Tibial artery (tissue), 4 donors: ENCODE measurements at regions not wholly inside any gene's neighbourhood (a gene's known extent, or its start where the extent isn't known, plus 50 kb on each side); places are given as distances from the start of the nearest gene placed in this dataset.

ENCODE experiments used
- DNase-seq, 2 donors: peaks; one replicate each; pipeline ENCODE4 v3.0.0-alpha.2; 2019
- H3K27ac ChIP-seq, 2 donors: fragments of 200-600 bp; sonication (generic) in 1 of 2; 1 replicate in 1 of 2; 2 replicates in 1 of 2; pipeline ENCODE4 v1.5.1; 2018 to 2019; ENCODE audit warnings: mild to moderate bottlenecking in 1 of 2
- H3K27me3 ChIP-seq, 2 donors: fragments of 200-600 bp; sonication (generic) in 1 of 2; one replicate each; pipeline versions ENCODE4 v1.5.1 to v1.6.0; 2016 to 2019
- H3K36me3 ChIP-seq, 3 donors: fragments of 200-600 bp; sonication (generic) in 2 of 3; one replicate each; pipeline ENCODE4 v1.5.1; 2016 to 2019; ENCODE audit warnings: mild to moderate bottlenecking in 2 of 3
- H3K4me1 ChIP-seq, 4 donors: fragments of 200-600 bp; sonication (generic) in 2 of 4; 1 replicate in 3 of 4; 2 replicates in 1 of 4; pipeline ENCODE4 v1.5.1; 2016 to 2019
- H3K4me3 ChIP-seq, 2 donors: fragments of 200-600 bp; sonication (generic) in 1 of 2; 1 replicate in 1 of 2; 2 replicates in 1 of 2; pipeline ENCODE4 v1.5.1; 2018 to 2019; ENCODE audit warnings: mild to moderate bottlenecking in 2 of 2
- H3K9me3 ChIP-seq, 3 donors: fragments of 200-600 bp; sonication (generic) in 1 of 3; one replicate each; pipeline ENCODE4 v1.5.1; 2016 to 2019
- CTCF ChIP-seq, 2 experiments: fragments of 200-600 bp in 1 of 2; fragments of 450-650 bp in 1 of 2; IDR thresholded peaks; one replicate each; pipeline ENCODE4 v1.5.1; 2017 to 2019; ENCODE audit warnings: antibody characterized with exemption in 2 of 2, mild to moderate bottlenecking in 1 of 2, moderate library complexity in 1 of 2
- intact Hi-C: fragments of 100-400 bp; cut with DNase I; formaldehyde crosslinking; loops from one replicate; pipeline ENCODE4 v1.15.0; 2023; ENCODE audit warnings: low total_unique reads

GRCh38 chr20:60638430-60639098, 613.5 kb upstream of the CDH4 start:
- DNase-seq: no peak
- no peak for TF ChIP-seq CTCF (IDR thresholded peaks at IDR 0.05)
- Histone ChIP-seq H3K36me3 (no peaks in the 10 kb centered on the region), H3K27me3 (no peaks in the 10 kb centered on the region), H3K4me1 (no peaks in the 10 kb centered on the region), H3K27ac (no peak overlapping the region), H3K4me3 (no peak overlapping the region), H3K9me3 (no peaks in the 10 kb centered on the region)
- intact Hi-C loops: no loop called here

- intact Hi-C loops: no loop called here
- TF ChIP-seq CTCF (IDR thresholded peaks at IDR 0.05): no peak
Observed at GRCh38 chr20:60641879-60642447, 610.1 kb upstream of the CDH4 start.

GRCh38 chr20:60642541-60642940, 609.5 kb upstream of the CDH4 start:
- H3K4me1 ChIP-seq: no peaks in the 10 kb centered on the region
- peaks cover 0 to 8% (median 0%) of the 10 kb centered on the region in 3 donors for H3K9me3 ChIP-seq
- H3K4me3 ChIP-seq: no peak overlapping the region
- H3K27me3 ChIP-seq: no peaks in the 10 kb centered on the region
- DNase-seq: no peak
- H3K36me3 ChIP-seq: no peaks in the 10 kb centered on the region
- H3K27ac ChIP-seq: no peak overlapping the region
- intact Hi-C loops: no loop called here
- no peak for TF ChIP-seq CTCF (IDR thresholded peaks at IDR 0.05)

More at GRCh38 chr20:60641879-60642447, 610.1 kb upstream of the CDH4 start:
- H3K36me3 ChIP-seq: no peaks in the 10 kb centered on the region
- peaks cover 0 to 4% (median 0%) of the 10 kb centered on the region in 3 donors for H3K9me3 ChIP-seq
- no peaks in the 10 kb centered on the region for H3K4me1 ChIP-seq
- DNase-seq: no peak
- no peaks in the 10 kb centered on the region for H3K27me3 ChIP-seq
- no peak overlapping the region for H3K4me3 ChIP-seq
- no peak overlapping the region for H3K27ac ChIP-seq

- H3K27me3 ChIP-seq: no peaks in the 10 kb centered on the region
- H3K27ac ChIP-seq: no peak overlapping the region
- peaks cover 0 to 9% (median 2%) of the 10 kb centered on the region in 4 donors for H3K4me1 ChIP-seq
- intact Hi-C loops: no loop called here
- peaks cover 0 to 8% (median 0%) of the 10 kb centered on the region in 3 donors for H3K9me3 ChIP-seq
- DNase-seq: no peak
- H3K4me3 ChIP-seq: no peak overlapping the region
- no peaks in the 10 kb centered on the region for H3K36me3 ChIP-seq
- TF ChIP-seq CTCF (IDR thresholded peaks at IDR 0.05): no peak
Observed at GRCh38 chr20:60648556-60648955, 603.5 kb upstream of the CDH4 start.

GRCh38 chr20:60649541-60649940, 602.5 kb upstream of the CDH4 start:
- no peak for TF ChIP-seq CTCF (IDR thresholded peaks at IDR 0.05)
- DNase-seq: no peak
- Histone ChIP-seq H3K4me1 (peaks cover 0 to 15% (median 2%) of the 10 kb centered on the region in 4 donors), H3K27ac (no peak overlapping the region), H3K27me3 (no peaks in the 10 kb centered on the region), H3K36me3 (no peaks in the 10 kb centered on the region), H3K4me3 (no peak overlapping the region), H3K9me3 (peaks cover 0 to 8% (median 0%) of the 10 kb centered on the region in 3 donors)
- intact Hi-C loops: no loop called here
